ENCODE measurements at regions not wholly inside any gene's neighbourhood (a gene's known extent, or its start where the extent isn't known, plus 50 kb on each side); places are given as distances from the start of the nearest gene placed in this dataset.

- Histone ChIP-seq H3K36me3 (ENCODE audit: control insufficient read depth, insufficient read depth, low read length) (no peaks in the 10 kb centered on the region), H3K4me3 (ENCODE audit: low read depth, low read length) (no peak overlapping the region), H3K27me3 (ENCODE audit: control insufficient read depth, insufficient read depth, low read length) (no peaks in the 10 kb centered on the region)
- DNase-seq (ENCODE audit: low read depth): no peak
- no peak for TF ChIP-seq CTCF (IDR thresholded peaks at IDR 0.05; ENCODE audit: insufficient read depth, low read length, severe bottlenecking)
- no peak for FAIRE-seq
These were observed 212.0 kb downstream of the RAD51AP2 start for GRCh38 chr2:17306219-17306618.

- Histone ChIP-seq H3K27me3 (ENCODE audit: control insufficient read depth, insufficient read depth, low read length) (no peaks in the 10 kb centered on the region), H3K4me3 (ENCODE audit: low read depth, low read length) (no peak overlapping the region), H3K36me3 (ENCODE audit: control insufficient read depth, insufficient read depth, low read length) (no peaks in the 10 kb centered on the region)
- FAIRE-seq (peak; percentile 90), DNase-seq (ENCODE audit: low read depth) (peak; percentile 72)
- no peak for TF ChIP-seq CTCF (IDR thresholded peaks at IDR 0.05; ENCODE audit: insufficient read depth, low read length, severe bottlenecking)
These were observed 214.7 kb downstream of the RAD51AP2 start for GRCh38 chr2:17303521-17303920.

GRCh38 chr2:17303054-17303453 is 215.2 kb downstream of the RAD51AP2 start:
- Histone ChIP-seq H3K27me3 (ENCODE audit: control insufficient read depth, insufficient read depth, low read length) (no peaks in the 10 kb centered on the region), H3K36me3 (ENCODE audit: control insufficient read depth, insufficient read depth, low read length) (no peaks in the 10 kb centered on the region), H3K4me3 (ENCODE audit: low read depth, low read length) (no peak overlapping the region)
- TF ChIP-seq CTCF (IDR thresholded peaks at IDR 0.05; ENCODE audit: insufficient read depth, low read length, severe bottlenecking): no peak
- DNase-seq (ENCODE audit: low read depth) (peak; percentile 100), FAIRE-seq (peak; percentile 73)

GRCh38 chr2:17302281-17302680 is 216.0 kb downstream of the RAD51AP2 start:
- no peak for TF ChIP-seq CTCF (IDR thresholded peaks at IDR 0.05; ENCODE audit: insufficient read depth, low read length, severe bottlenecking)
- DNase-seq (ENCODE audit: low read depth) (no peak), FAIRE-seq (no peak)
- Histone ChIP-seq H3K36me3 (ENCODE audit: control insufficient read depth, insufficient read depth, low read length) (no peaks in the 10 kb centered on the region), H3K4me3 (ENCODE audit: low read depth, low read length) (no peak overlapping the region), H3K27me3 (ENCODE audit: control insufficient read depth, insufficient read depth, low read length) (no peaks in the 10 kb centered on the region)

- FAIRE-seq (peak; percentile 90), DNase-seq (ENCODE audit: low read depth) (no peak)
- TF ChIP-seq CTCF (IDR thresholded peaks at IDR 0.05; ENCODE audit: insufficient read depth, low read length, severe bottlenecking): no peak
- no peaks in the 10 kb centered on the region for H3K36me3 ChIP-seq (ENCODE audit: control insufficient read depth, insufficient read depth, low read length)
- no peak overlapping the region for H3K4me3 ChIP-seq (ENCODE audit: low read depth, low read length)
- H3K27me3 ChIP-seq (ENCODE audit: control insufficient read depth, insufficient read depth, low read length): no peaks in the 10 kb centered on the region
These were observed 216.8 kb downstream of the RAD51AP2 start for GRCh38 chr2:17301437-17301836.

- no peak overlapping the region for H3K4me3 ChIP-seq (ENCODE audit: low read depth, low read length)
- TF ChIP-seq CTCF (IDR thresholded peaks at IDR 0.05; ENCODE audit: insufficient read depth, low read length, severe bottlenecking): no peak
- no peaks in the 10 kb centered on the region for H3K27me3 ChIP-seq (ENCODE audit: control insufficient read depth, insufficient read depth, low read length)
- peak; percentile 98 for DNase-seq (ENCODE audit: low read depth)
- FAIRE-seq: no peak
- no peaks in the 10 kb centered on the region for H3K36me3 ChIP-seq (ENCODE audit: control insufficient read depth, insufficient read depth, low read length)
These were observed 218.2 kb downstream of the RAD51AP2 start for GRCh38 chr2:17299891-17300540.

All from bronchial epithelial cell (primary cell).